A549 (cell line): ENCODE measurements at regions not wholly inside any gene's neighbourhood (a gene's known extent, or its start where the extent isn't known, plus 50 kb on each side); places are given as distances from the start of the nearest gene placed in this dataset.

Source experiments
- ATAC-seq, 2 experiments: fragments of 200-7000 bp in 1 of 2; fragments of >200 bp in 1 of 2; cut with Nextera tagmentation in 1 of 2; cut with Tn5 transposase in 1 of 2; 3 replicates each; pipeline versions ENCODE4 v1.8.0 to v1.9.1; 2018 to 2020; ENCODE audit warnings: mild to moderate bottlenecking in 1 of 2, moderate library complexity in 1 of 2
- CTCF ChIA-PET: fragments of 300-600 bp; sonication (Branson Sonifier 250); formaldehyde crosslinking; extraction: SDS; loops from one replicate; lab custom pipeline; 2021; ENCODE audit warnings: antibody characterized with exemption, inconsistent platforms; lab: Yijun Ruan, JAX
- POLR2A ChIA-PET: fragments of 350-600 bp; formaldehyde crosslinking; extraction: SDS; loops from one replicate; lab custom pipeline; 2021; ENCODE audit warnings: antibody characterized with exemption, inconsistent platforms; lab: Yijun Ruan, JAX
- DNase-seq, 2 experiments: peaks; one replicate each; pipeline versions ENCODE4 v3.0.0 to v3.0.0-alpha.2; 2011 to 2016; ENCODE audit warnings: low read depth in 1 of 2, low spot score in 1 of 2
- FAIRE-seq: peaks from 2 replicates; lab custom pipeline; 2011; peaks lifted over from hg19 to GRCh38; lab: Jason Lieb, UNC
- H3K27ac ChIP-seq, 2 experiments: fragments of >200 bp; sonication (Bioruptor Twin); formaldehyde crosslinking; 3 replicates each; pipeline ENCODE4 v1.5.1; 2016 to 2017
- H3K4me1 ChIP-seq: fragments of >200 bp; sonication (Bioruptor Twin); formaldehyde crosslinking; 3 replicates; pipeline ENCODE4 v1.6.1; 2016
- H3K4me2 ChIP-seq: fragments of >200 bp; sonication (Bioruptor Twin); formaldehyde crosslinking; 3 replicates; pipeline ENCODE4 v1.6.1; 2016
- H3K4me3 ChIP-seq: fragments of >200 bp; sonication (Bioruptor Twin); formaldehyde crosslinking; 3 replicates; pipeline ENCODE4 v1.5.1; 2016
- H3K9me3 ChIP-seq: fragments of >200 bp; sonication (Bioruptor Twin); formaldehyde crosslinking; 3 replicates; pipeline ENCODE4 v1.6.1; 2016
- BCL3 ChIP-seq: fragments of >200 bp; sonication (Bioruptor Twin); formaldehyde crosslinking; IDR thresholded peaks from 3 replicates; pipeline ENCODE4 v1.6.1; 2016
- BHLHE40 ChIP-seq: IDR thresholded peaks from 2 replicates; pipeline ENCODE4 v1.6.1; 2012; ENCODE audit warnings: low read depth, low read length, inconsistent platforms
- CEBPB ChIP-seq, 2 experiments: fragments of >200 bp in 1 of 2; sonication (Bioruptor Twin) in 1 of 2; formaldehyde crosslinking in 1 of 2; IDR thresholded peaks; 2 replicates each; pipeline ENCODE4 v1.6.1; 2012 to 2016
- CHD4 ChIP-seq: fragments of 200-600 bp; sonication (generic); IDR thresholded peaks from 2 replicates; pipeline ENCODE4 v1.6.1; 2016; ENCODE audit warnings: antibody characterized with exemption, mild to moderate bottlenecking, borderline replicate concordance
- CTCF ChIP-seq: fragments of >200 bp; sonication (Bioruptor Twin); formaldehyde crosslinking; IDR thresholded peaks from 3 replicates; pipeline ENCODE4 v1.5.1; 2016
- EHF ChIP-seq: fragments of 250-450 bp; sonication (Bioruptor Pico); IDR thresholded peaks from 2 replicates; pipeline ENCODE4 v1.5.0; 2020; ENCODE audit warnings: mild to moderate bottlenecking
- EP300 ChIP-seq, 2 experiments: fragments of >200 bp; sonication (Bioruptor Twin); formaldehyde crosslinking; IDR thresholded peaks; 2 replicates in 1 of 2; 3 replicates in 1 of 2; pipeline ENCODE4 v1.6.1; 2016 to 2017
- GATA3 ChIP-seq: IDR thresholded peaks from 2 replicates; pipeline ENCODE4 v1.6.1; 2012; ENCODE audit warnings: borderline replicate concordance
- HDAC2 ChIP-seq: fragments of 200-600 bp; sonication (generic); IDR thresholded peaks from 2 replicates; pipeline ENCODE4 v1.6.1; 2016
- HOXA7 ChIP-seq: fragments of 250-450 bp; sonication (Bioruptor Pico); IDR thresholded peaks from 2 replicates; pipeline ENCODE4 v1.5.0; 2020; ENCODE audit warnings: mild to moderate bottlenecking, moderate library complexity
- HOXB13 ChIP-seq: fragments of 250-450 bp; sonication (Bioruptor Pico); IDR thresholded peaks from 2 replicates; pipeline ENCODE4 v1.5.0; 2020; ENCODE audit warnings: low read depth, mild to moderate bottlenecking, moderate library complexity
- HOXB5 ChIP-seq: fragments of 250-450 bp; sonication (Bioruptor Pico); IDR thresholded peaks from 2 replicates; pipeline ENCODE4 v1.5.0; 2020; ENCODE audit warnings: mild to moderate bottlenecking, moderate library complexity
- JUNB ChIP-seq: fragments of >200 bp; sonication (Bioruptor Twin); formaldehyde crosslinking; IDR thresholded peaks from 2 replicates; pipeline ENCODE4 v1.6.1; 2016
- KDM5A ChIP-seq: fragments of 200-600 bp; sonication (generic); IDR thresholded peaks from 2 replicates; pipeline ENCODE4 v1.6.1; 2016; ENCODE audit warnings: antibody characterized with exemption, mild to moderate bottlenecking
- MYC ChIP-seq: IDR thresholded peaks from 2 replicates; pipeline ENCODE4 v1.6.1; 2012; ENCODE audit warnings: mild to moderate bottlenecking, inconsistent platforms, low read length, improper control_type of control experiment, borderline replicate concordance
- PBX3 ChIP-seq: IDR thresholded peaks from 2 replicates; pipeline ENCODE4 v1.6.1; 2012
- RAD21 ChIP-seq, 2 experiments: fragments of >200 bp in 1 of 2; sonication (Bioruptor Twin) in 1 of 2; formaldehyde crosslinking in 1 of 2; IDR thresholded peaks in 1 of 2; conservative IDR thresholded peaks in 1 of 2; 2 replicates in 1 of 2; 3 replicates in 1 of 2; pipeline ENCODE4 v1.6.1; 2012 to 2018; ENCODE audit warnings: inconsistent platforms in 1 of 2
- RARB ChIP-seq: fragments of 250-450 bp; sonication (Bioruptor Pico); IDR thresholded peaks from 2 replicates; pipeline ENCODE4 v1.8.0; 2021; ENCODE audit warnings: mild to moderate bottlenecking, moderate library complexity
- REST ChIP-seq: fragments of 200-600 bp; sonication (generic); IDR thresholded peaks from 2 replicates; pipeline ENCODE4 v1.6.1; 2016; ENCODE audit warnings: antibody characterized with exemption, mild to moderate bottlenecking, moderate library complexity
- TP53 ChIP-seq: fragments of 250-450 bp; sonication (Bioruptor Pico); IDR thresholded peaks from 2 replicates; pipeline ENCODE4 v1.5.0; 2021; ENCODE audit warnings: mild to moderate bottlenecking, moderate library complexity
- USF2 ChIP-seq: fragments of 450-650 bp; IDR thresholded peaks from 2 replicates; pipeline ENCODE4 v1.6.1; 2014; ENCODE audit warnings: antibody characterized with exemption
- ZNF302 ChIP-seq: fragments of 250-450 bp; sonication (Bioruptor Pico); IDR thresholded peaks from 2 replicates; pipeline ENCODE4 v1.9.0; 2021; ENCODE audit warnings: inconsistent platforms, mild to moderate bottlenecking, moderate library complexity
- WGBS: methylation state at CpG from one replicate; pipeline ENCODE4 v1.1.6; 2017; ENCODE audit errors: missing lambda C conversion rate; 5-methylcytosine and 5-hydroxymethylcytosine counted together

GRCh38 chr6:40325041-40325440 lies 262.1 kb downstream of the LRFN2 start (continued):
- TF ChIP-seq REST, result no peak
- no peak for TF ChIP-seq BHLHE40
- TF ChIP-seq EHF (CRISPR knock-in tag), result no peak
- TF ChIP-seq CHD4, result no peak
- TF ChIP-seq JUNB, result no peak
- no peak for TF ChIP-seq HOXB13 (CRISPR knock-in tag)

- no peak for TF ChIP-seq JUNB
- no peak for TF ChIP-seq GATA3
- no peak for TF ChIP-seq RAD21 (conservative IDR thresholded peaks at IDR 0.05 in 1 of 2, IDR thresholded peaks at IDR 0.05 in 1 of 2)
- TF ChIP-seq MYC, result no peak
- TF ChIP-seq CEBPB (IDR thresholded peaks at IDR 0.05), result no peak
- no peak for TF ChIP-seq PBX3
- TF ChIP-seq CTCF, result no peak
- TF ChIP-seq HDAC2, result no peak
- no peak for TF ChIP-seq BHLHE40
- TF ChIP-seq EP300 (IDR thresholded peaks at IDR 0.05), result no peak
- no peak for TF ChIP-seq RARB
- TF ChIP-seq BCL3, result no peak
- TF ChIP-seq KDM5A, result no peak
- WGBS, result 6% methylated on average over 6 of the region's 8 CpGs
- no peak for FAIRE-seq
- H3K4me2 ChIP-seq, result no peak overlapping the region
- no peak for ATAC-seq
- no peak for DNase-seq
- H3K9me3 ChIP-seq, result no peaks in the 10 kb centered on the region
- no peaks in the 10 kb centered on the region for H3K4me1 ChIP-seq
- ChIA-PET CTCF (interaction anchor here (0.6 to 1.3 kb wide), 4 partner anchors 9 to 752 kb away, joined by 3 to 4 read pairs (median 3); partner anchors contain the start of gene LRFN2), POLR2A (no interaction called here)
- no peak overlapping the region for H3K4me3 ChIP-seq
- no peak overlapping the region for H3K27ac ChIP-seq
Observed at GRCh38 chr6:40323881-40324634, 263.1 kb downstream of the LRFN2 start.

GRCh38 chr6:40322336-40322735 lies 264.8 kb downstream of the LRFN2 start:
- CTCF ChIA-PET, result no interaction called here
- ATAC-seq (no peak), DNase-seq (no peak), FAIRE-seq (no peak)
- H3K27ac ChIP-seq, result no peak overlapping the region
- no peaks in the 10 kb centered on the region for H3K9me3 ChIP-seq
- no peaks in the 10 kb centered on the region for H3K4me1 ChIP-seq
- 41% methylated on average over 7 of the region's 9 CpGs for WGBS
- no peak for TF ChIP-seq JUNB
- TF ChIP-seq ZNF302 (CRISPR knock-in tag), result no peak
- no peak for TF ChIP-seq HOXA7 (CRISPR knock-in tag)
- no peak for TF ChIP-seq HOXB5 (CRISPR knock-in tag)
- no peak for TF ChIP-seq RAD21 (conservative IDR thresholded peaks at IDR 0.05 in 1 of 2, IDR thresholded peaks at IDR 0.05 in 1 of 2)
- TF ChIP-seq USF2, result no peak
- TF ChIP-seq GATA3, result no peak
- no peak for TF ChIP-seq TP53 (CRISPR knock-in tag)
- H3K4me3 ChIP-seq, result no peak overlapping the region
- H3K4me2 ChIP-seq, result no peak overlapping the region
- POLR2A ChIA-PET, result no interaction called here
